ENCODE measurements at regions not wholly inside any gene's neighbourhood (a gene's known extent, or its start where the extent isn't known, plus 50 kb on each side); places are given as distances from the start of the nearest gene placed in this dataset.
"Not testable (repeated sequence)": the region's sequence is repeated elsewhere in the genome, so short reads cannot be mapped to it uniquely, and the experiment has no call there.

- DNase-seq, result not testable (repeated sequence)
Measured at GRCh38 chr13:40373608-40374007, 292.8 kb downstream of the FOXO1 start.

- no peak for DNase-seq
Measured at GRCh38 chr13:40375489-40376171, 290.8 kb downstream of the FOXO1 start.

- no peak for DNase-seq
Measured at GRCh38 chr13:40376296-40376849, 290.1 kb downstream of the FOXO1 start.

GRCh38 chr13:40376867-40377535, 289.4 kb downstream of the FOXO1 start:
- DNase-seq, result no peak

GRCh38 chr13:40377783-40378182, 288.7 kb downstream of the FOXO1 start:
- no peak for DNase-seq

DNA sequence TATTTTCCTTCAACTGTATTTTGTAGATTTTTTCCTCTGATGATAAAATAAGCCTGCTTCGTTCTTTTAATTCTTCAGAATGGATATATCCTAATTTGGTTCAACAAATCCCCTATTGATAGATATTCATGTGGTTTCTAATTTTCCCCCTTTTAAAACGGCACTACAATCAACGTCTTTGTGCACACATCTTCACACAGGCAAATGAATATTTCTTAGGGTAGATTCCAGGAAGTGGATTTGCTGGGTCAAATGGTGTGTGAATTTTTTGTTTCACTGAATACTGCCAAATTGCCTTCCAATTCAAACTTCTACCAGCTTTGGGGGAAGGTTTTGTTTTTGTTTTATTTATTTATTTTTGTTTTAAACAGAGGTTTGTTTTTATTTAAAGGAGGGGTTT, 287.2 kb downstream of the FOXO1 start:
- no peak for DNase-seq

DNA sequence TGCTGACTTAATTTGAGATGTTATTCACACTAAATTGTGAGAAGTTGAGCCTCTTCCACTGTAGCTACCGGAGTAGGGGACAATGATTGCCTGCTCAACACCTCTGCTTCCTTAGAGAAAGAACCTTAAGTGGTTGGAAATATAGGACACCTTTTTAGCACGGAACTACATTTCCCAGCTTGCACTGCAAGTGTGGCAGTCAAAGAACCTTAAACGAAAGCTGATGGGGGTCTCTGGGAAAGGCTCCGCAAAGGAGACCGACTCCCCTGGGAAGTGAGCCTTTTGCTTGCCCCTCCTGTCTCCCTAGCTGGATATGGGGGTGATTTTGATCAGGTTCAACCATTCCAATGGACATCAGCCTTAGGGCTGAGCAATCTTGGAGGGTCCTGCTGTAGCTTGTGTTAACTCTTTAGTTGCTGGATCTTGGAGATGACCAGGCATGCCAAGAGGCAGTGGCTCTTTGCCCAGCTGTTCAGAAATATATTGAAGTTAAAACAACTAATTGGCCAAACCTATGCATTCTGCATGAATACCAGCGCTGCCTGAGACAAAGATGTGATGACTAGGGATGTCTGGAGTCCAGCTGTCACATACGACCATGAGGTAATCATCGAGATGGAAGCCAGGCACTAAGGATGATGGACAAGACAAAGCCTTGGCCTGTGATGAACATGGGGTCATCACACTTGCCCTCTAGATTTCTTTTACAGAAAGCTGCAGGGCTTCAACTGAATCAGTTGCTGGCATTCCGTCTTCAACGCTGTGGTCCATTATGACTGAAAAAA, 286.5 kb downstream of the FOXO1 start:
- DNase-seq, result no peak

- no peak for DNase-seq
Measured at GRCh38 chr13:40381935-40382764, 284.3 kb downstream of the FOXO1 start.

GRCh38 chr13:40383132-40383531, 283.3 kb downstream of the FOXO1 start:
- DNase-seq, result no peak

DNA sequence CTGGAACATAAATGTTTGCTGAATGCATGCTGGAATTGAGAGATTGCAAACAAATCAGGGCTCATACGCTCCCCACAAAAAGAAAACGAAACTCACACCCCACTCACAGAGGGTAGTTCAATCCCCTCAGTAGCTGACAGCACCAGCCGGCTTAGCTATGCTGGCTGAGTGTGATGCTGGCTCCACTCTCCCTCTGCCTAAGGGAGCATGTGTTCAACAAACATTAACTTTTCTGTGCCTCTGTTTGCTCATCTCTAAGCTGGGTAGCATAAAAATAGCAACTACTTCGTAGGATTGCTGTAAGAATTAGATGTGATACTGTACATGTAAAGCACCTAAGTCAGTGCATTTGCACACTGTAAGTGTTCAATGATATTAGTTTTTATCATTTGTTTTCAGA, 282.6 kb downstream of the FOXO1 start:
- DNase-seq, result no peak

GRCh38 chr13:40384976-40385857, 281.2 kb downstream of the FOXO1 start:
- peak; percentile 22 for DNase-seq

DNA sequence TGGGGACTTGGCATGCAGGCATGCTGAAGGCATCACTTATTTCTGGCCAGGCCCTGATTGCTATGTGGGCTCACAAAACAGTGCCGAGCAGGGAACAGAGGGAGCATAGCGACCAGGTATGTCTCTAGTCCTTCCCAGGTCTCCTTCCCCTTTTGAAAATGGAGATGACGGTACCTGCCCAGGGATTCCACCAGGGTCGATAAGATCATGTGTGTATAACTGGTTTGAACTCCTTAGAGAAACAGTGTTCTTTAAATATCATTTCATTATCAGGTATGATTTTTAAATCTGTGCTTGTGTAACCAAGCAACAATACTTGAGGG, 280.6 kb downstream of the FOXO1 start:
- no peak for DNase-seq

DNA sequence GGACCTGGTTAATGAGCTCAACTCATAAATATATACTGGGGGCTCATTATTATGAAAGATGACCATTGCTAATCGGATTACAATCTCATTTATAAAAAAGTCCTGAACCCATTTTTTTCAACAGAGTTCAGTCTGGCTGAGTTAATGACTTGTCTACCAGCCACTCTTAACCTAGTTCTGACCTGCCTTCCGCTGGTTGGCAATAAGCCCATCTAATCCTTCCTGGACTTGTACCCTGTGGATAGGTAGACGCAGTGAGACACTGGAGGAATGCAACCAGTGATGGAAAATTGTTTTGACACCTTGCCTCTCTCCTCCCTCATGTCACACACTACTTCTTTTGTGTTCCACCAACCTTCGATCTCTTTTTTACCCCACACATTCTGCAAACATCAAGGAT, 279.9 kb downstream of the FOXO1 start:
- DNase-seq, result no peak

DNA sequence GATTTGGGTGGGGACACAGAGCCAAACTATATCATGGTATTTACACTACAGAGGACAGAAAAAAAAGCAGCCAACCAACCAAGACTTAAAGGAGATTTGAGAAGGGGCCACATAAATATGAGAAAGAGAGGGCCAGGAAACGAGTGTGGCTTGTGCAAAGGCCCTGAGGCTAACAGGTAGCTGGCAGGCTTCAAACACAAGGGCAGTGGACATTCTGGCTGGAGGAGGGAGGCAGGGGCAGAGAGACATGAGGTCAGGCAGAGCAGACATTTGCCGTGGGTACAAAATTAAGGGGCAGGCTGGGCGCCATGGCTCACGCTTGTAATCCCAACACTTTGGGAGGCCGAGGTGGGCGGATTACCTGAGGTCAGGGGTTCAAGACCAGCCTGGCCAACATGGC, 278.7 kb downstream of the FOXO1 start:
- DNase-seq, result no peak

- no peak for DNase-seq
Measured at GRCh38 chr13:40388617-40389016, 277.8 kb downstream of the FOXO1 start.

GRCh38 chr13:40389081-40389641, 277.3 kb downstream of the FOXO1 start:
- DNase-seq, result no peak

DNA sequence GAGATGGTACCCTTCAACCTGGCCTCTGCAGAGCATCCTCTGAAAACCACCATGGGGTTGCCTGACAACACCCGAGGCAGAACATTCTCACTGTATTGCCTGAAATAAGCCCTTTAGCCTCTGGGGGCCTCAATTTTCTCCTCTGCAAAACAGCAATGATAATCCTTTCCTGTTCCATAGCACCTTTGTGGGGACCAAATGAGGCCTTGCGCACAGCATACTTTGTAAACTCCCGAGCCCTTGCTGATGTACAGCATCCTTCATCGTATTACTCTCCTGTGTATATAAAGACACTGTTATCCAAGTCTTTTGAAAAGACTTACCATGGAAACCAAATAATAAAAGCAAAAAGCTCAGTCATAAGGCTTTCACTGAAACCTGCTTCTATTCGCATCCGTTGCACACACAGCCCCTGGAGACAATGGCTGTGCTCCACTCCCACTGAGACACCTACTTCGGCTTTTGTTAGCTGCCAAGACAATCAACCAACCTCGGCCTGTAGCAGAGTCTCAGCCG, 276.0 kb downstream of the FOXO1 start:
- no peak for DNase-seq

DNA sequence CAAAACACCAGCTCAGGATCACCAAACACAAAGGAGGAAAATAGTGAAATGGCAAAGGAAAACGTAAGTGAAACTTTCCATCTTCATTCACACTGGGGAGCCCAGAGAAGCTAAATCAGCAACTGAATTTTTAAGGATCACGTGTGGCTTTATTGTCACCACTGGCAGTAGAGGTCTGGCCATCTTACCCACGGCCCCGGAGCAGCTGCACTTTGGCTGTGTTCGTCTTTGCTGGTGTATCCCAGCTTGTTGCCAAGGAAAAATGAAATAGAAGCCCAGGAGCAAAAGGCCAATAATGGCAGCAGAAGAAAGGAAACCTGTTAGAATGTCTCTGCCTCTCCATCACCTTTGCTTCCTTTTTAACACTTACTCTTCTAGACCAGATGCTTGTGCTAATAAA, 274.7 kb downstream of the FOXO1 start:
- DNase-seq, result no peak

- DNase-seq, result no peak
Measured at GRCh38 chr13:40394304-40394985, 272.0 kb downstream of the FOXO1 start.

- no peak for DNase-seq
Measured at GRCh38 chr13:40398065-40398464, 268.4 kb downstream of the FOXO1 start.
